HG03064 (cell line): ENCODE measurements at regions not wholly inside any gene's neighbourhood (a gene's known extent, or its start where the extent isn't known, plus 50 kb on each side); places are given as distances from the start of the nearest gene placed in this dataset.

Experiments
- ATAC-seq: cut with Tn5 transposase; IDR thresholded peaks from one replicate; pipeline ENCODE4 v1.9.1; 2021; ENCODE audit warnings: low read depth; ENCODE audit not compliant: unreplicated experiment

GRCh38 chr4:105092356-105092755 lies 54.3 kb upstream of the TET2 start:
- no peak for ATAC-seq

GRCh38 chr4:105092768-105093167 lies 53.9 kb upstream of the TET2 start:
- no peak for ATAC-seq

GRCh38 chr4:105093975-105094374 lies 52.7 kb upstream of the TET2 start:
- no peak for ATAC-seq
